Astrocyte (in vitro differentiated cells and primary cell): ENCODE measurements at regions not wholly inside any gene's neighbourhood (a gene's known extent, or its start where the extent isn't known, plus 50 kb on each side); places are given as distances from the start of the nearest gene placed in this dataset.

Experiments used
- DNase-seq: peaks from one replicate; pipeline ENCODE4 v3.0.0-alpha.2; 2010; ENCODE audit warnings: low read depth
- FAIRE-seq: peaks from 2 replicates; lab custom pipeline; 2011; peaks lifted over from hg19 to GRCh38; lab: Jason Lieb, UNC
- H2AFZ ChIP-seq: 2 replicates; pipeline ENCODE4 v1.6.0; 2012; ENCODE audit warnings: low read depth, low read length, inconsistent platforms
- H3K27ac ChIP-seq: 2 replicates; pipeline ENCODE4 v1.5.1; 2011; ENCODE audit warnings: low read depth, low read length, inconsistent platforms
- H3K27me3 ChIP-seq: 2 replicates; pipeline ENCODE4 v1.6.0; 2011; ENCODE audit warnings: low read length, inconsistent platforms; ENCODE audit not compliant: insufficient read depth
- H3K36me3 ChIP-seq: 2 replicates; pipeline ENCODE4 v1.5.1; 2011; ENCODE audit warnings: low read length, inconsistent platforms; ENCODE audit not compliant: insufficient read depth
- H3K4me1 ChIP-seq: 2 replicates; pipeline ENCODE4 v1.5.1; 2011; ENCODE audit warnings: low read length, inconsistent platforms; ENCODE audit not compliant: insufficient read depth
- H3K4me2 ChIP-seq: 2 replicates; pipeline ENCODE4 v1.6.0; 2012; ENCODE audit warnings: low read length, inconsistent platforms
- H3K4me3 ChIP-seq: 2 replicates; pipeline ENCODE4 v1.5.1; 2011; ENCODE audit warnings: low read depth, mild to moderate bottlenecking, low read length, inconsistent platforms; ENCODE audit not compliant: insufficient read depth
- H3K79me2 ChIP-seq: 2 replicates; pipeline ENCODE4 v1.6.0; 2012; ENCODE audit warnings: mild to moderate bottlenecking, low read length, inconsistent platforms; ENCODE audit not compliant: insufficient read depth
- H3K9ac ChIP-seq: 2 replicates; pipeline ENCODE4 v1.6.0; 2012; ENCODE audit warnings: mild to moderate bottlenecking, low read length, inconsistent platforms
- H3K9me3 ChIP-seq: 2 replicates; pipeline ENCODE4 v1.5.1; 2012; ENCODE audit warnings: low read depth, mild to moderate bottlenecking, low read length, inconsistent platforms; ENCODE audit not compliant: insufficient read depth
- H4K20me1 ChIP-seq: 2 replicates; pipeline ENCODE4 v1.6.0; 2012; ENCODE audit warnings: low read length, inconsistent platforms; ENCODE audit not compliant: insufficient read depth
- H3K27ac Mint-ChIP-seq: one replicate; pipeline ENCODE4 v1.8.0; 2021; ENCODE audit warnings: mild to moderate bottlenecking, mixed read lengths; ENCODE audit not compliant: unreplicated experiment
- H3K27me3 Mint-ChIP-seq: one replicate; pipeline ENCODE4 v1.8.0; 2021; ENCODE audit warnings: low read depth, mixed read lengths; ENCODE audit not compliant: unreplicated experiment
- H3K36me3 Mint-ChIP-seq: one replicate; pipeline ENCODE4 v1.8.0; 2021; ENCODE audit warnings: low read depth, mixed read lengths; ENCODE audit not compliant: unreplicated experiment
- H3K4me1 Mint-ChIP-seq: one replicate; pipeline ENCODE4 v1.8.0; 2021; ENCODE audit warnings: low read depth, mixed read lengths; ENCODE audit not compliant: unreplicated experiment
- H3K4me3 Mint-ChIP-seq: one replicate; pipeline ENCODE4 v1.8.0; 2021; ENCODE audit warnings: mild to moderate bottlenecking, moderate library complexity, mixed read lengths; ENCODE audit not compliant: unreplicated experiment
- H3K9me3 Mint-ChIP-seq: one replicate; pipeline ENCODE4 v1.8.0; 2021; ENCODE audit warnings: mild to moderate bottlenecking, mixed read lengths; ENCODE audit not compliant: unreplicated experiment
- EZH2 ChIP-seq: IDR thresholded peaks from 2 replicates; pipeline ENCODE4 v1.6.1; 2012; ENCODE audit warnings: mild to moderate bottlenecking, low read length, inconsistent platforms; ENCODE audit not compliant: insufficient read depth
- TF ChIP-seq, protein P1 (sequence below): IDR thresholded peaks from 2 replicates; pipeline ENCODE4 v1.5.1; 2011; ENCODE audit warnings: low read depth, mild to moderate bottlenecking, inconsistent platforms, low read length, moderate library complexity; ENCODE audit not compliant: insufficient read depth

DNA sequence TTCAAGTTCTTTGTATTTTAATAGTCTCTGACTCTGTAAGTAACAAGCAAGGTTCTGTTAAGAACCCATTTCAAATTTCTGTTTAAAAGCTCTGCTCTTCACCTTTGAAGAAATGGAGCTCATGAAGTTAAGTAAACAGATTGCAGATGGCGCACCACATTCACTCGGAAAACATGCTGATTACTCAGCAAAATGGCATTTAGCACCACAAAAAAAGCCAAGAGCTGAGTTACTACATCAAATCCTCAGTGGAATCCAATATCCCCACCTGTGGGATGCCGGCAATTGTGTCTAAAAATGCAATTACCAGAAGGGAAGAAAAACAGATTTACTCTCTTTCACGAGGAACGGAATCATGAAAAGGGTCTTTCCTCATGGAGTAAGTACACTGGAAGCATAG is 758.0 kb downstream of the NTRK3 start:
- Histone ChIP-seq H4K20me1 (no peaks in the 10 kb centered on the region), H2AFZ (no peak overlapping the region), H3K4me2 (peak overlapping the region; percentile 5), H3K9me3 (no peaks in the 10 kb centered on the region), H3K27ac (no peak overlapping the region), H3K4me1 (no peaks in the 10 kb centered on the region), H3K9ac (no peak overlapping the region), H3K4me3 (no peak overlapping the region), H3K79me2 (no peaks in the 10 kb centered on the region), H3K27me3 (no peaks in the 10 kb centered on the region), H3K36me3 (no peaks in the 10 kb centered on the region)
- H3K4me1 Mint-ChIP-seq = peaks cover 21% of the 10 kb centered on the region
- DNase-seq (peak; percentile 86), FAIRE-seq (no peak)
- peak overlapping the region; percentile 37 for H3K27ac Mint-ChIP-seq
- no peaks in the 10 kb centered on the region for H3K36me3 Mint-ChIP-seq
- H3K9me3 Mint-ChIP-seq = peaks cover 3% of the 10 kb centered on the region
- no peaks in the 10 kb centered on the region for H3K27me3 Mint-ChIP-seq
- no peak overlapping the region for H3K4me3 Mint-ChIP-seq
- TF ChIP-seq EZH2 = no peak
- TF ChIP-seq, protein P1, sequence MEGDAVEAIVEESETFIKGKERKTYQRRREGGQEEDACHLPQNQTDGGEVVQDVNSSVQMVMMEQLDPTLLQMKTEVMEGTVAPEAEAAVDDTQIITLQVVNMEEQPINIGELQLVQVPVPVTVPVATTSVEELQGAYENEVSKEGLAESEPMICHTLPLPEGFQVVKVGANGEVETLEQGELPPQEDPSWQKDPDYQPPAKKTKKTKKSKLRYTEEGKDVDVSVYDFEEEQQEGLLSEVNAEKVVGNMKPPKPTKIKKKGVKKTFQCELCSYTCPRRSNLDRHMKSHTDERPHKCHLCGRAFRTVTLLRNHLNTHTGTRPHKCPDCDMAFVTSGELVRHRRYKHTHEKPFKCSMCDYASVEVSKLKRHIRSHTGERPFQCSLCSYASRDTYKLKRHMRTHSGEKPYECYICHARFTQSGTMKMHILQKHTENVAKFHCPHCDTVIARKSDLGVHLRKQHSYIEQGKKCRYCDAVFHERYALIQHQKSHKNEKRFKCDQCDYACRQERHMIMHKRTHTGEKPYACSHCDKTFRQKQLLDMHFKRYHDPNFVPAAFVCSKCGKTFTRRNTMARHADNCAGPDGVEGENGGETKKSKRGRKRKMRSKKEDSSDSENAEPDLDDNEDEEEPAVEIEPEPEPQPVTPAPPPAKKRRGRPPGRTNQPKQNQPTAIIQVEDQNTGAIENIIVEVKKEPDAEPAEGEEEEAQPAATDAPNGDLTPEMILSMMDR = no peak

DNA sequence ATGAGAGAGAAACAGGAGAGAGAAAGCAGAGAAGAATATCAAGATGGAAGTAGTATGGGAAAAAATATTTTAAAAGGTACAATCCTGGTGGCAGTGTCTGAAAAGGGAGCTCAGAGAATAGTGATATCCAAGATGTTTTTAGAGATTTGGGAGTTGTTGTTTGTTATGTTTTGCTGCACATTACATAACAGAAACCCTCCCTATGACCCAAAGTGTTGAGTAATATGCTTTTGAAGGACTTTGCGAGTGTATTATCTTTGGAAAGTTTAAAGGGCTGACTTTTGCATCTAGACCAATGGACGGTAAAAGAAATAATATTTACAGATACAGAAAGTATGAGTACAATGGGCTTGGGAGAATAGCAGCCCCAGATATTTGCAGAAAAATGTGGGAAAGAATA is 759.7 kb downstream of the NTRK3 start:
- TF ChIP-seq, protein P1 = no peak
- no peak for TF ChIP-seq EZH2
- Mint-ChIP-seq H3K9me3 (peaks cover 3% of the 10 kb centered on the region), H3K36me3 (no peaks in the 10 kb centered on the region), H3K4me1 (peaks cover 27% of the 10 kb centered on the region), H3K27ac (no peak overlapping the region), H3K27me3 (no peaks in the 10 kb centered on the region), H3K4me3 (no peak overlapping the region)
- H3K9me3 ChIP-seq = no peaks in the 10 kb centered on the region
- H3K36me3 ChIP-seq = no peaks in the 10 kb centered on the region
- H2AFZ ChIP-seq = no peak overlapping the region
- no peak overlapping the region for H3K27ac ChIP-seq
- DNase-seq = no peak
- H3K4me2 ChIP-seq = no peak overlapping the region
- H3K9ac ChIP-seq = no peak overlapping the region
- no peak for FAIRE-seq
- no peaks in the 10 kb centered on the region for H3K79me2 ChIP-seq
- H3K27me3 ChIP-seq = no peaks in the 10 kb centered on the region
- no peaks in the 10 kb centered on the region for H4K20me1 ChIP-seq
- H3K4me1 ChIP-seq = no peaks in the 10 kb centered on the region
- no peak overlapping the region for H3K4me3 ChIP-seq

DNA sequence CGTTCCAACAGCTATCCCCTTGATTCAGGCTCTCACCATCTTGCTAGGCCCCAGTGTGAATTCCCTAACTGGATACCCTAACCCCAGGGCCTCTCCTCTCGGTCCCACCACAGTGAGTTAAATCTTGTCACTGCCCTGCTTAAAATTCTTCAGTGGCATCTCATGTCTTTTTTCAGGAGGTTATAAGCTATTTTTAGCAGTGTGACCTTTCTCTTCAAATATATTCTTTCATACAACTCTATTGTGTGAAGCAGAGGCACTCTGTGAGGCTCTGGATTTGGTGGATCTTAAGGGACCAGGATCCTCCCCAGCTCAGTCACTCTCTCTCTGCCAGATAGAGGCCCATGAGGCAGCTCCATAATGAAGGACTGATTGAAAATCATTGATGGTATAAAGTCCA is 760.4 kb downstream of the NTRK3 start:
- no peaks in the 10 kb centered on the region for H3K9me3 ChIP-seq
- no peak overlapping the region for H2AFZ ChIP-seq
- H4K20me1 ChIP-seq = no peaks in the 10 kb centered on the region
- no peaks in the 10 kb centered on the region for H3K4me1 ChIP-seq
- no peak overlapping the region for H3K27ac ChIP-seq
- H3K9ac ChIP-seq = no peak overlapping the region
- Mint-ChIP-seq H3K27ac (no peak overlapping the region), H3K36me3 (no peaks in the 10 kb centered on the region), H3K27me3 (no peaks in the 10 kb centered on the region), H3K4me1 (peaks cover 27% of the 10 kb centered on the region), H3K4me3 (no peak overlapping the region), H3K9me3 (peaks cover 3% of the 10 kb centered on the region)
- no peak overlapping the region for H3K4me3 ChIP-seq
- no peak for TF ChIP-seq EZH2
- TF ChIP-seq, protein P1 = no peak
- H3K4me2 ChIP-seq = no peak overlapping the region
- DNase-seq (no peak), FAIRE-seq (no peak)
- no peaks in the 10 kb centered on the region for H3K36me3 ChIP-seq
- no peaks in the 10 kb centered on the region for H3K27me3 ChIP-seq
- H3K79me2 ChIP-seq = no peaks in the 10 kb centered on the region
